SU-DHL-6 (cell line): ENCODE measurements at regions not wholly inside any gene's neighbourhood (a gene's known extent, or its start where the extent isn't known, plus 50 kb on each side); places are given as distances from the start of the nearest gene placed in this dataset.

Experiments used
- H2AFZ ChIP-seq: fragments of 200-600 bp; sonication (generic); 2 replicates; pipeline ENCODE4 v1.6.1; 2014; ENCODE audit warnings: low read depth, mild to moderate bottlenecking, moderate library complexity, mixed read lengths, antibody characterized with exemption, low read length; ENCODE audit not compliant: severe bottlenecking
- H3F3A ChIP-seq: fragments of 200-600 bp; shearing (Covaris generic); 2 replicates; pipeline ENCODE4 v1.6.0; 2016; ENCODE audit warnings: antibody characterized with exemption, mild to moderate bottlenecking; ENCODE audit not compliant: insufficient read depth
- H3K27ac ChIP-seq: fragments of 200-600 bp; sonication (generic); 2 replicates; pipeline ENCODE4 v1.5.1; 2016; ENCODE audit warnings: low read depth, mild to moderate bottlenecking, low read length, moderate library complexity, mixed read lengths
- H3K27me3 ChIP-seq: fragments of 200-600 bp; sonication (generic), shearing (Covaris generic); 2 replicates; pipeline ENCODE4 v1.6.0; 2014; ENCODE audit warnings: mild to moderate bottlenecking, low read length
- H3K36me3 ChIP-seq: fragments of 200-600 bp; sonication (generic); 2 replicates; pipeline ENCODE4 v1.6.1; 2014; ENCODE audit warnings: mild to moderate bottlenecking, low read length, mixed read lengths
- H3K4me2 ChIP-seq: fragments of 300-600, 200-600 bp; shearing (Covaris generic), sonication (generic); 2 replicates; pipeline ENCODE4 v1.6.0; 2014; ENCODE audit warnings: low read length, low read depth, mild to moderate bottlenecking; ENCODE audit not compliant: poor library complexity, severe bottlenecking
- H3K4me3 ChIP-seq: fragments of 200-600 bp; sonication (generic); 2 replicates; pipeline ENCODE4 v1.5.1; 2014; ENCODE audit warnings: antibody characterized with exemption, low read length, mild to moderate bottlenecking, mixed read lengths; ENCODE audit not compliant: insufficient read depth, poor library complexity, severe bottlenecking
- H3K79me2 ChIP-seq: fragments of 200-600 bp; sonication (generic); 2 replicates; pipeline ENCODE4 v1.6.1; 2014; ENCODE audit warnings: mild to moderate bottlenecking, low read length, moderate library complexity; ENCODE audit not compliant: insufficient read depth
- H3K9ac ChIP-seq: fragments of 200-600 bp; sonication (generic); 2 replicates; pipeline ENCODE4 v1.7.0; 2014; ENCODE audit warnings: mild to moderate bottlenecking, low read length
- H3K9me2 ChIP-seq: fragments of 200-600 bp; sonication (generic); replicated peaks from 2 replicates; pipeline ENCODE4 v1.6.1; 2014; ENCODE audit warnings: low read length; ENCODE audit not compliant: insufficient read depth
- H3K9me3 ChIP-seq: fragments of 200-600 bp; sonication (generic); 2 replicates; pipeline ENCODE4 v1.6.1; 2014; ENCODE audit warnings: low read length, mixed read lengths; ENCODE audit not compliant: insufficient read depth
- H4K20me1 ChIP-seq: fragments of 200-600 bp; sonication (generic); 2 replicates; pipeline ENCODE4 v1.6.1; 2014; ENCODE audit warnings: low read depth, mild to moderate bottlenecking, antibody characterized with exemption, low read length, moderate library complexity, mixed read lengths
- CTCF ChIP-seq: fragments of 200-600 bp; sonication (generic); IDR thresholded peaks from one replicate; pipeline ENCODE4 v1.5.1; 2017; ENCODE audit warnings: antibody characterized with exemption, mild to moderate bottlenecking, low read length, moderate library complexity; ENCODE audit not compliant: insufficient read depth, poor library complexity, severe bottlenecking
- EZH2phosphoT487 ChIP-seq: fragments of 200-600 bp; sonication (generic), shearing (Covaris generic); conservative IDR thresholded peaks from 2 replicates; pipeline ENCODE4 v1.6.1; 2018; ENCODE audit warnings: mild to moderate bottlenecking, antibody characterized with exemption, low read length, moderate library complexity, mixed read lengths

- H3K9me3 ChIP-seq, result no peaks in the 10 kb centered on the region
- no peaks in the 10 kb centered on the region for H3F3A ChIP-seq
- no peak overlapping the region for H3K27ac ChIP-seq
- no peaks in the 10 kb centered on the region for H4K20me1 ChIP-seq
- TF ChIP-seq CTCF (no peak), EZH2phosphoT487 (no peak)
- H3K27me3 ChIP-seq, result no peaks in the 10 kb centered on the region
- H3K9me2 ChIP-seq, result no peaks in the 10 kb centered on the region
- no peak overlapping the region for H2AFZ ChIP-seq
- no peak overlapping the region for H3K4me2 ChIP-seq
- no peak overlapping the region for H3K4me3 ChIP-seq
- no peak overlapping the region for H3K9ac ChIP-seq
- no peaks in the 10 kb centered on the region for H3K79me2 ChIP-seq
- no peaks in the 10 kb centered on the region for H3K36me3 ChIP-seq
Observed at GRCh38 chr14:58870961-58871360, 233.2 kb downstream of the DACT1 start.

- H3K27me3 ChIP-seq, result no peaks in the 10 kb centered on the region
- no peak for TF ChIP-seq EZH2phosphoT487
- H3K9me3 ChIP-seq, result no peaks in the 10 kb centered on the region
- H3K27ac ChIP-seq, result no peak overlapping the region
- H3K79me2 ChIP-seq, result no peaks in the 10 kb centered on the region
- no peaks in the 10 kb centered on the region for H3K36me3 ChIP-seq
- H4K20me1 ChIP-seq, result no peaks in the 10 kb centered on the region
- H3K9ac ChIP-seq, result no peak overlapping the region
- H3K9me2 ChIP-seq, result no peaks in the 10 kb centered on the region
- H3K4me2 ChIP-seq, result no peak overlapping the region
- no peak overlapping the region for H3K4me3 ChIP-seq
- H2AFZ ChIP-seq, result no peak overlapping the region
- H3F3A ChIP-seq, result no peaks in the 10 kb centered on the region
Observed at GRCh38 chr14:58871573-58871972, 233.8 kb downstream of the DACT1 start.

GRCh38 chr14:58872061-58872460 is 234.3 kb downstream of the DACT1 start:
- Histone ChIP-seq H3F3A (no peaks in the 10 kb centered on the region), H3K4me2 (no peak overlapping the region), H3K9me2 (no peaks in the 10 kb centered on the region), H3K9ac (no peak overlapping the region), H3K79me2 (no peaks in the 10 kb centered on the region), H3K36me3 (no peaks in the 10 kb centered on the region), H3K4me3 (no peak overlapping the region), H3K27ac (no peak overlapping the region), H3K27me3 (no peaks in the 10 kb centered on the region), H3K9me3 (no peaks in the 10 kb centered on the region), H4K20me1 (no peaks in the 10 kb centered on the region), H2AFZ (no peak overlapping the region)
- TF ChIP-seq EZH2phosphoT487 (no peak), CTCF (no peak)

GRCh38 chr14:58873228-58873953 is 235.6 kb downstream of the DACT1 start:
- no peak overlapping the region for H2AFZ ChIP-seq
- no peaks in the 10 kb centered on the region for H3K9me2 ChIP-seq
- no peaks in the 10 kb centered on the region for H3K36me3 ChIP-seq
- no peak overlapping the region for H3K4me3 ChIP-seq
- no peaks in the 10 kb centered on the region for H3K79me2 ChIP-seq
- TF ChIP-seq CTCF, result no peak
- H3K27ac ChIP-seq, result no peak overlapping the region
- H3K9ac ChIP-seq, result no peak overlapping the region
- H3F3A ChIP-seq, result no peaks in the 10 kb centered on the region
- H3K27me3 ChIP-seq, result no peaks in the 10 kb centered on the region
- H3K4me2 ChIP-seq, result no peak overlapping the region
- no peaks in the 10 kb centered on the region for H4K20me1 ChIP-seq
- no peaks in the 10 kb centered on the region for H3K9me3 ChIP-seq
